ENCODE measurements at regions not wholly inside any gene's neighbourhood (a gene's known extent, or its start where the extent isn't known, plus 50 kb on each side); places are given as distances from the start of the nearest gene placed in this dataset.

DNA sequence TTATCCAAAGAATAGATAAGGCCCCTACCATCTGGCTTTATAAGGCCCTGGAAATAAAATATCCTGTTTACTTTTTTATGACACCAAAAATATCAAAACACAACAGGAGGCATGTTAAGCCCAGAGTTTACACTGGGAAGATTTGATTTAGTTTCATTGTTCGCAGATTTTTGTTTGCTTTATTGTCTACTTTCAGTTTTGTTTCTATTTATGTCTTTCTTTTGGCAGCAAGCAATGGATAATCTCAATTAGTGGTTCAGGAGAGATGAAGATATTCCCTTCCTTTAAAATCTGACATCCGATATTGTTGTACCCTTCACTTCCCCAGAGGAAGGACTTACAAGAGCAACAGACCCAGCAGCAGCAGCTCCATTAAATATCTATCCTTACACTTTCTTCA lies 249.4 kb upstream of the ARPP21 start:
- Mint-ChIP-seq H3K27me3 (ENCODE audit: insufficient read depth, unreplicated experiment) (peaks cover 10% of the 10 kb centered on the region), H3K9me3 (ENCODE audit: unreplicated experiment) (peaks cover 6% of the 10 kb centered on the region), H3K27ac (ENCODE audit: low read depth, unreplicated experiment) (no peak overlapping the region), H3K4me1 (ENCODE audit: insufficient read depth, unreplicated experiment) (no peaks in the 10 kb centered on the region), H3K4me3 (ENCODE audit: unreplicated experiment) (no peak overlapping the region), H3K36me3 (ENCODE audit: insufficient read depth, unreplicated experiment) (no peaks in the 10 kb centered on the region)
- no peak for DNase-seq (ENCODE audit: unreplicated experiment)
- intact Hi-C loops (cut with micrococcal nuclease): no loop called here
- TF ChIP-seq CTCF (IDR thresholded peaks at IDR 0.05; ENCODE audit: unreplicated experiment): no peak
- no TSS peak for BruUV-seq (replicated peaks)
- CTCF ChIA-PET: no interaction called here
- POLR2A ChIA-PET: no interaction called here

DNA sequence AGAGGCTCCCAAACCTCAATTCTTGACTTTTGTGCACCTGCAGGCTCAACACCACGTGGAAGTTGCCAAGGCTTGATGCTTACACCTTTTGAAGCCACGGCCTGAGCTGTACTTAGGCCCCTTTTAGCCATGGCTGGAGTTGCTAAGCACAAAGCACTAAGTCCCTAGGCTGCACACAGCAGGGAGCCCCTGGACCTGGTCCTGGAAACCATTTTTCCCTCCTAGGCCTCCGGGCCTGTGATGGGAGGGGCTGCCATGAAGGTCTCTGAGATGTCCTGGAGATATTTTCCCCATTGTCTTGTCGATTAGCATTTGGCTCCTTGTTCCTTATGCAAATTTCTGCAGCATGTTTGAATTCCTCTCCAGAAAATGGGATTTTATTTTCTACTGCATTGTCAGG lies 247.1 kb upstream of the ARPP21 start:
- peaks cover under 1% of the 10 kb centered on the region for H3K27me3 Mint-ChIP-seq (ENCODE audit: insufficient read depth, unreplicated experiment)
- H3K4me1 Mint-ChIP-seq (ENCODE audit: insufficient read depth, unreplicated experiment): no peaks in the 10 kb centered on the region
- peaks cover 6% of the 10 kb centered on the region for H3K9me3 Mint-ChIP-seq (ENCODE audit: unreplicated experiment)
- intact Hi-C loops (cut with micrococcal nuclease): no loop called here
- no peak overlapping the region for H3K4me3 Mint-ChIP-seq (ENCODE audit: unreplicated experiment)
- ChIA-PET POLR2A (no interaction called here), CTCF (interaction anchor here (0.7 kb wide), 1 partner anchor 399 kb away, joined by 3 read pairs; no protein-coding TSS in a partner anchor)
- no peak for TF ChIP-seq CTCF (IDR thresholded peaks at IDR 0.05; ENCODE audit: unreplicated experiment)
- no TSS peak for BruUV-seq (replicated peaks)
- no peaks in the 10 kb centered on the region for H3K36me3 Mint-ChIP-seq (ENCODE audit: insufficient read depth, unreplicated experiment)
- no peak for DNase-seq (ENCODE audit: unreplicated experiment)
- H3K27ac Mint-ChIP-seq (ENCODE audit: low read depth, unreplicated experiment): no peak overlapping the region

DNA sequence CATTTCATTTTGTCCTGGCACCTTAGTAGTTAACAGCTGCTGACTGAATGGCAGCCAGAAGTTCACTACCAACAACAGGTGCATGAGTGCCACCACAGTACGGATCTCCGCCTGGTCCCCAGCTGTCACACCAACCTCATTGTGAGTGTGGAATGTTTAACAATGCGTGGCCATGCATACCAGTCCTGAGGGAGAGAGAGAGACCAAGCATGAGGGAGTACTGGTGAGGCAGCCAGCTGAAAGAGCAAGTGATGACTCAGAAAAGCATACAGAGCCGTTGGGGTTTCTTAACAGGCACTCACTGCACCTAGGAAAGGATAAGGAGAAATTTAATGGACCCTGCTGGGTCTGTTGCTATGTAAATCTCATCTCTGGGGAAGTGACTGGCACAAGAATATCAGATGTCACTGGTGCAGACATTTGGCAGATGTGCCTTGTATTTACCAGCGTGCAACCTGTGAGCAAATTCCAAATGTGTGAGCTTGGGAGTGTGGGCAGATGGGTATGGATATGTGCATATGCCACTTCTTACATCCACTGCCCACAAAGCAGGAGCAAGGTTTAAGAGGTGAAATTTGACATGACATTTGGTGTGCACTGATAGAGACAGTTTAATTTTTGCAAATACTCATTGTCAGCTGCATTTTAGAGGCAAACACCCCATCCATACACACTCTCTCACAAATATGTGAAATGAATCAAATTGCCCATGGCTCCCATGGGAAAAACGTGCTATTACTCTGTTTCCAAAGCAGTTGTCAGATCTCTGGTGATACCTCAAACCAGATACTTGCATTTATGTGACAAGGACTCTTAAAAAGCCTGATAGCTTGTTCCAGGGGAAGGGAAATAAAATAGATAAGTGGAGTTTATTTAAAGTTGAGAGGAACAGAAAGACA lies 245.2 kb upstream of the ARPP21 start:
- peaks cover 19% of the 10 kb centered on the region for H3K27me3 Mint-ChIP-seq (ENCODE audit: insufficient read depth, unreplicated experiment)
- no peaks in the 10 kb centered on the region for H3K4me1 Mint-ChIP-seq (ENCODE audit: insufficient read depth, unreplicated experiment)
- no peak overlapping the region for H3K4me3 Mint-ChIP-seq (ENCODE audit: unreplicated experiment)
- BruUV-seq (replicated peaks): no TSS peak
- intact Hi-C loops (cut with micrococcal nuclease): no loop called here
- H3K9me3 Mint-ChIP-seq (ENCODE audit: unreplicated experiment): peaks cover 6% of the 10 kb centered on the region
- peak; percentile 5 for DNase-seq (ENCODE audit: unreplicated experiment)
- ChIA-PET POLR2A (no interaction called here), CTCF (no interaction called here)
- no peak overlapping the region for H3K27ac Mint-ChIP-seq (ENCODE audit: low read depth, unreplicated experiment)
- TF ChIP-seq CTCF (IDR thresholded peaks at IDR 0.05; ENCODE audit: unreplicated experiment): no peak
- H3K36me3 Mint-ChIP-seq (ENCODE audit: insufficient read depth, unreplicated experiment): no peaks in the 10 kb centered on the region

DNA sequence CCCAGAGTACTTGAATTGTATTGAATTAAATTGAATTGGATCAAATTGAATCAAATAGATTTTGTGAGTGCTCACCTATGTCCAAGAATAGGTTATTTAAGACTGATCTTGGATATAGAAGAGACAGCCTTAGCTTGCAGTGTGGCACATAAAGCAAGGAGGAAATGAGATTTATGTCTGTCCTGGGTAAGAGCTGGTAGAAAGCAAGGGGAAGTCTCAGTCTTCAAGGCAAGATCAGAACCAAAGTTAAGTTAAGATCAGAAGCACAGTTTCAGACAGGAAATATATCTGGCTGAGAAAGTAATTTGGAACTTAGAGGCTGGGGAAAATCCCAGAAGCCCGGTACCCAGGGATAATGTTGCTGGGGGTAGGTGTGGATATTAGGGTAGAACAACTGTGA lies 244.4 kb upstream of the ARPP21 start:
- TF ChIP-seq CTCF (IDR thresholded peaks at IDR 0.05; ENCODE audit: unreplicated experiment): no peak
- Mint-ChIP-seq H3K36me3 (ENCODE audit: insufficient read depth, unreplicated experiment) (no peaks in the 10 kb centered on the region), H3K4me1 (ENCODE audit: insufficient read depth, unreplicated experiment) (no peaks in the 10 kb centered on the region), H3K27me3 (ENCODE audit: insufficient read depth, unreplicated experiment) (peaks cover 19% of the 10 kb centered on the region), H3K27ac (ENCODE audit: low read depth, unreplicated experiment) (no peak overlapping the region), H3K9me3 (ENCODE audit: unreplicated experiment) (peaks cover 6% of the 10 kb centered on the region), H3K4me3 (ENCODE audit: unreplicated experiment) (no peak overlapping the region)
- ChIA-PET POLR2A (no interaction called here), CTCF (no interaction called here)
- no peak for DNase-seq (ENCODE audit: unreplicated experiment)
- intact Hi-C loops (cut with micrococcal nuclease): no loop called here
- no TSS peak for BruUV-seq (replicated peaks)
